Right renal cortex interstitium (tissue), 3 donors: ENCODE measurements at regions not wholly inside any gene's neighbourhood (a gene's known extent, or its start where the extent isn't known, plus 50 kb on each side); places are given as distances from the start of the nearest gene placed in this dataset.
"Not testable (repeated sequence)": the region's sequence is repeated elsewhere in the genome, so short reads cannot be mapped to it uniquely, and the experiment has no call there.

Source experiments
- DNase-seq, 3 donors: peaks; one replicate each; pipeline ENCODE4 v3.0.0-alpha.2; 2013; ENCODE audit warnings: low read depth in 3 of 3, low spot score in 2 of 3

DNA sequence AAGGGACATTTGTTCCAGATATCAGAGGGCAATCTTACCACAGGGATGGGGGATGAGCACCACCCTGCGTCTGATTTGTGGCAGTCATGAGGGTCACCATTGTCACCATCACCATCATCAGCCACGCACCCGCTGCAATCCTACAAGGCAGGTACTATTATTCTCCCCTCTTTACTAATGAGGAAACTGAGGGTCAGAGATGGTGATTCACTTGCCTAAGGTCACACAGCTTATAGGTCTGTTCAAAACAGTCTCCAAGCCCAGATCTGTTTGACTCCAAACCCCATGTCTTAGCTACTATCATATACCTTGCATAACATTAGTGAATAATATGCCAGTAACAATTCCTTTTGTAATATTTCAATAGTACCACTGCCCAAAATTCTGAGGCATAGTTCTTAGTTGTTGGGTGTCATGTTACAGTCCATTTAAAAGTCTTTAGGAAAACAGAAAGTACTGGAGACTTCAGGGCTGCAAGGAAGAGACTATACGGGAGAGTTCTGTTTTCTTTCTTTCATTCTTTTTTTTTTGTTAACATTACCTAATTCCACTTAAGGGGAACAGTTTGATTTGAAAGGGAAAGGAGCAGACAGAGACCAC is 166.4 kb downstream of the C16orf95 start:
- DNase-seq = no peak

DNA sequence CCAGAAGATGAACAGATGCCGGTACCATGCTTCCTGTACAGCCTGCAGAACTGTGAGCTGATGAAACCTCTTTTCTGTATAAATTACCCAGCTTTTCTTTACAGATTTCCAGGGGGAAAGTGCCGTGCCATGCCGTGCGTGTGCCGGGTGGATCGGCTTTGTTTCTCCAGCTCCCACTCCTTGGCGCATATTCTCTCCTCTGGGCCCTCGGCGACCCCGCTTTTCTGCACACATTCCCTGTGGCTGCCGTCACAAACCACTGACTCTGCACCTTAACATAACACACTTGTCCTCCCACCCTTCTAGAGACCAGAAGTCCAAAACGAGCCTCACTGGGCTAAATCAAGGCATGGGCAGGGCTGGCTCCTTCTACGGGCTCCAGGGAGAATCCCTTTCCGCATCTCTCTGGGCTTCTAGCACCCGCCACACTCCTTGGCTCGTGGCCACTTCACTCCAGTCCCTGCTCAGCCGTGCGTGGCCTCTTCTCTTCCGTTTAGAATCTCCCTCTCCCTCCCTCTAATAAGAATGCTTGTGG is 164.9 kb downstream of the C16orf95 start:
- no peak for DNase-seq

DNA sequence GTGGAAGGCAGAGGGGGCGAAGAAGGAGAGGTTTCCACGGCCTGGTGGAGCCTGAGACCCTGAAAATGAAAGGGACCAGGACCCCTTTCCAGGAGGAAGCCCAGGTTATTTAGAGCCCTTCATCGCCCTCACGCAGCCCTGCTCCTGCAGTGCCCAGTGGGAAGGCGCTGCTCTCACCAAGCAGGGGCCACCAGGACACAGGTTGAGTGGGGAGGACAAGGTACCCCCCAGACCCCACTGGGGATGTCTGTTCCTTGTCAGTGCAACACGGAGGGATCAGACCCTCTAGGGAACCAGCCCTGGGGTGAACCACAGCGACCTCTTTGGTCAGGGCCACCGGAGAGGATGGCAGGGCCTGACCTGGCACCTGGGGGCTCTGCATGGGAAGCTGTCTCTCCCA is 163.9 kb downstream of the C16orf95 start:
- DNase-seq = no peak

DNA sequence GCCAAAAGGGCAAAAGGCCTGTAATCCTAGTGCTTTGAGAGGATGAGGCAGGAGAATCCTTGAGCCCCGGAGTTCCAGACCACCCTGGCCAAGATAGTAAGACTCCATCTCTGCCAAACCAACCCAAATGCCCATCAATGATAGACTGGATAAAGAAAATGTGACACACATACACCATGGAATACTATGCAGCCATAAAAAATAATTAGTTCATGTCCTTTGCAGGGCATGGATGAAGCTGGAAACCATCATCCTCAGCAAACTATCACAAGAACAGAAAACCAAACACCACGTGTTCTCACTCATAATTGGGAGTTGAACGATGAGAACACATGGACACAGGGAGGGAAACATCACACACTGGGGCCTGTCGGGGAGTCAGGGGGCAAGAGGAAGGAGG is 161.9 kb downstream of the C16orf95 start:
- DNase-seq = not testable (repeated sequence)

DNA sequence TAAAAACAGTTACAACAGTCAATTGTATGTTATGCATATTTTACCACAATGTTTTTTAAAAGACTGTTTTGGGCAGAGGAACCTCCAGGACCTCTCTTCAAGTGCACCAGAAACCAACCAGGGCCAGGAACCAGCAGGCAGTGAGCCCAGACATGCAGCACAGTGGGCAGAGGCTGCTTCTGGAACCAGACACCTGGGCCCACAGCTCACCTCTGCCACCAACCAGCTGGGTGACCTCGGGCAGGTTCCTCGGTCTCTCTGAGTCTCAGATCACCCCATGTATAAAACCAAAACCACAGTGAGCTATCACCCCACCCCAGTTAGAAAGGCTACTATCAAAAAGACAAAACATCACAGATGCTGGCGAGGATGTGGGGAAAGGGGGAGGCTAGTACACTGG is 161.0 kb downstream of the C16orf95 start:
- DNase-seq = no peak

DNA sequence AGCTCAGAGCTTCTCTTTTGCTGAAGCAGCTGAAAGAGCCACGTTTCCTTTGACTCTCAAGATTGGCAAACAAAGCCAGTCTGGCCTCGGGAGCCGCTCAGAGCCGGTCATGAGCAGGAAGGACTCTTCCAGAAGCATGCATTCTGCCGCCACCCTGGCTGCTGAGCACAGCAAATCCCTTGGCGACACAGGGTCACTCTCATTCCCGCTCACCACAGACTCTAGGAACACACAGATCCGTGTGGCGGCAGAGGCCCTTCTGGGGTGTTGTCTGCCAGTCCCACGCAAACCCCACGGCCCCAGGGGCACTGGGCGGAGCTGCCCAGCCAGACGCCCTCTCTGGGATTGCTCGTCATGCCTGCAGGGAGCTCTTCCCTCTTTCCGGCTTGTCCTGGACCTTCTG is 157.0 kb downstream of the C16orf95 start:
- no peak for DNase-seq

DNA sequence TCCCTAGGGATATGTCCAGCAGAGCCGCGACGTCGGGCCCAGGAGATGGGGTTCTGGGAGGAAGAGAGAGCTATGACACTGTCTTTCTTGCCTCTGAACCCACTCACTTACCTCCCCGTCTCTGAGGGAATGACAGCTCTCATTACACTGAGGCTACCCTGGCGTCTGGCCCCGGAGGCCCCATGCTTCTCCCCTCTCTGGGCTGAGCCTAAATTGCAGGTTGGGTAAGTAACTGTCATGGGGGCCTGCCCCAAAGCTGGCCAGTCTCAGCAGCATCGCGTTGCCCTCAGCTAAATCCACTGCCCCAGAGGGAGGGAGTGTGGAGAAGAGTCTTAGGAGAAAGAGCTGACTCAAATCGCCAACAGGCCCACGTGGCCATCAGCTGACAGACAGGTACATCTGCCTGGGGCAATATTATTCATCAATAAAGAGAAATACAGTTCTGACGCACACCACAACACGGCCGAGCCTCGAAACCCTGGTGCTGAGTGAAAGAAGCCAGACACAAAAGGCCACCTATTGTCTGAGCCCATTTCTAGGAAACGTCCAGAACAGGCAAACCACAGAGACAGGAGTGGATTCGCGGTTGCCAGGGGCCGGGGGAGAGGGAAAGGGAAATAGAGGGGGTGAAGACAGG is 156.4 kb downstream of the C16orf95 start:
- DNase-seq = no peak

DNA sequence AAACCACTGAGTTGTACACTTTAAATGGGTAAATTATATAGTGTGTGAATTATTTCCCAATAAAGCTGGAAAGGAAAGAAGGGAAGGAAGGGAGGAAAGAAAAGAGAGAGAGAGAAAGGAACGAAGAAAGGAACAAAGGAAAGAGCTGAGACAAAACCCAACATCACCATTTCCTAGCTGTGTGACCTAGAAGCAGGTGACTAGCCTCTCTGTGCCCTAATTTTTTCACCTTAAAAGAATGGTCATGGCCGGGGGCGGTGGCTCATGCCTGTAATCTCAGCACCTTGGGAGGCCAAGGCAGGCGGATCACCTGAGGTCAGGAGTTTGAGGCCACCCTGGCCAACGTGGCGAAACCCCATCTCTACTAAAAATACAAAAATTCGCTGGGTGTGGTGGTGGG is 155.8 kb downstream of the C16orf95 start:
- not testable (repeated sequence) for DNase-seq

DNA sequence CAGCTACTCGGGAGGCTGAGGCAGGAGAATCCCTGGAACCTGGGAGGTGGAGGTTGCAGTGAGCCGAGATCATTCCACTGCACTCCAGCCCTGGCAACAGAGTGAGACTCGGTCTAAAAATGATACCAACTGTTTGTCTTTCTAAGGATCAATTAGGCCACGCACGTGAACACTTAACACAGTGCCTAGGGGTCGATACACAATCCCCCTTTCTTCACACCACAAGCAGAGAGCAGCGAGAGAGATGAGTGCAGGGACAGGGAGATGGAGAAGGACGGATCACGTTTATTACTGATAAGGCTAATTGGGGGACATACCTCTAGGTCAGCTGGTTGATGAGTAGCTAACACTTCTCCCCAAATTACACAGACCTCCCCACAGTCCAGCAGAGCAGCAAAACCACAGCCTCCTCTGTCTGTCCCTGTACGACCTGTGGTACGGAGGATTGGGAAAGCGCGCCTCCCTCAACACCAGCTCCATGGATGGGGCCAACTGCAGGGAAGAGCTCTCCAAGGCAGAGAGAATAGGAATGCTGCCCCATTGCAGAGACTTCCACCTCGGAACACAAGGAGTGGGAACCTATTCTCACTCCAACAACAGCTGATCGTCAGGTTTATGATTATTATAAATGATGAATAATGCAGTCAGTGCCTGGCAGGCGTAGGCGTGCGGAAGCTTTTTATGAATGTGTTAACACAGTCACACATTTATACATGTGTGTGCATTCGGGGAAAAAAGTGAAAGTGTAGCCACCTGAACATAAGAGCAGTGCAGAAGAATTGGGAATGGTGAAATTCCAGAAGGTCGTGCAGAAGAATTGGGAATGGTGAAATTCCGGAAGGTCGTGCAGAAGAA is 155.1 kb downstream of the C16orf95 start:
- DNase-seq = no peak

DNA sequence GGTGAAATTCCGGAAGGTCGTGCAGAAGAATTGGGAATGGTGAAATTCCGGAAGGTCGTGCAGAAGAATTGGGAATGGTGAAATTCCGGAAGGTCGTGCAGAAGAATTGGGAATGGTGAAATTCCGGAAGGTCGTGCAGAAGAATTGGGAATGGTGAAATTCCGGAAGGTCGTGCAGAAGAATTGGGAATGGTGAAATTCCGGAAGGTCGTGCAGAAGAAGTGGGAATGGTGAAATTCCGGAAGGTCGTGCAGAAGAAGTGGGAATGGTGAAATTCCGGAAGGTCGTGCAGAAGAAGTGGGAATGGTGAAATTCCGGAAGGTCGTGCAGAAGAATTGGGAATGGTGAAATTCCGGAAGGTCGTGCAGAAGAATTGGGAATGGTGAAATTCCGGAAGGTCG is 154.4 kb downstream of the C16orf95 start:
- DNase-seq = not testable (repeated sequence)

DNA sequence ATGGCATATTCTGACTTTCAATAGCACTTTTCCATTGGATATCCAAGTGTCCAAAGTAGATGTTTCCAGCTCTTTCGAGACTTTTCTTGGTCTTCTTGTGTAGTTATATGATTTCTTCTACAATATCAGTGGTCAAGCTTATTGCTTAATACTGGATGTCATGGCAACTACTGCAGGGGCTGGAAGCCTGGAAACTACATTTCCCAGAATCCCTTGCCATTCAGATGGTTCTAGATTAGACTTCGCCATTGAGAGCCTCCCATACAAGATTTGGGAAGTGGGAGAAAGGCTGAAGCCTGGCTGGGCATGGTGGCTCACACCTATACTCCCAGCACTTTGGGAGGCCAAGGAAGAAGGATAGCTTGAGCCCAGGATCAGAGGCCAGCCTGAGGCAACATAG is 153.6 kb downstream of the C16orf95 start:
- DNase-seq = no peak

DNA sequence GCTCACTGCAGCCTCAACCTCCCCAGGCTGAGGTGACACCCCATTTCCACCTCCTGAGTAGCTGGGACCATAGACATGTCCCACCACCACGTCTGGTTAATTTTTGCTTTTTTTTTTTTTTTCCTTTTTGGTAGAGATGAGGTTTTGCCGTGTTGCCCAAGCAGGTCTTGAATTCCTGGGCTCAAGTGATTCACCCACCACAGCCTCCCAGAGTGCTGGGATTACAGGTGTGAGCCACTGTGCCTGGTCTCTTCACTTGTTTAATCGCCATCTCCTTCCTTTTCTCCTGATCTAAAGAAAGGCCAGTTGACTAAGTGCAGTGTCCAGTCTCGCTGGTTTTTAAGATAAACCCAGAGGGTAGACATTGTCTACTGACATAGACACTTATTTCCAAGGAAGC is 152.0 kb downstream of the C16orf95 start:
- DNase-seq = no peak

DNA sequence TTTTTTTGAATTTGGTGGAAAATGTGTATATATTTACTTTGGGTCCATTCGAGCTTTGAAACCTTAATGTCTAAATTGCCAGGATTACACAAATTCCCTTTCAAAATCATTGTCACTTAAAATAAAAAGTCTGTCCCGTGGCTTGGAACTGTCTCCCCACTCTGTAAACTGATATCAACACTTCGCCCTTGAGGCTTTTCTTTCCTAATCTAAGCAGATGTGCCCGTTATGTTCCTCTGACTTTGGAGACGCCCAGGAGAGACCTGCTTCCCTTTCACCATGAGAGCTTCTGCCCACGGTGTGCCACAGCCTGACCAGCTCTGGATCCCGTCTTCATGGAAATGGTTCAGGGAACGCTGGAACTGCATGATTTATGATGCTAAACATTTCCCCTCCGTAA is 151.3 kb downstream of the C16orf95 start:
- no peak for DNase-seq

DNA sequence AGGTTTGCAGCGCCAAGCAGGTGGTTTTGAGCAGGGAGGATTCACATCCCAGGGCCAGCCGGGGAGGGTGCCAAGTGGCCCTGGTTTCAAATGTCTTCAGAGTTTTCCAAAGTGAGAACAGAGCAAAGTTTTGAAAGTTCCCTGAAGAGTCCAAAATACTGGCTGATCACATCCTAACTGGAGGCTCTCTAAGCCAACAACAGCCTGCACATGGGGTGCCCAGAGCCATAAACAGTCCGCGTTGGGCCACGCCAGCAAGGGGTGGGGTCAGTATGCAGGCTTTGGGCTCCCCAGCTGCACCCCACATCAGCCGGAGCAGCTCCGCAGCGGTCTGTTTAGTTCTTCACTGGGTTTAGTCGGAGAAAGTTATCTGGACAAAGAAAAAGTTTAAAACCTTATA is 150.9 kb downstream of the C16orf95 start:
- DNase-seq = no peak

DNA sequence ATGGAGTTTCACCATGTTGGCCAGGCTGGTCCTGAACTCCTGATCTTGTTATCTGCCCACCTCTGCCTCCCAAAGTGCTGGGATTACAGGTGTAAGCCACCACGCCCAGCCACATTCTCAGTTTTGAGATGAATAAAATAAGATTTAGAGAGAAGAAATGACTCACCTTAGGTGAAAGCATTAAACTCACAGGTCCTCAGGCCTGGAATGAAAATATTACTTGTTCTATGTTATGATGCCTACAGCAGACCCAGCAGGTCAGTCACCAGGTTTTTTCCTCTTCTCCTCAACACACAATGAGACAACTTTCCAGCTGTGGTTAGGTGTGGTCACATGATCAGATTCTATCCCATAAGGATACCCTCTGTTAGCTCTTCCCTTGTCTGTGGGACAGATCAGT is 150.3 kb downstream of the C16orf95 start:
- no peak for DNase-seq

DNA sequence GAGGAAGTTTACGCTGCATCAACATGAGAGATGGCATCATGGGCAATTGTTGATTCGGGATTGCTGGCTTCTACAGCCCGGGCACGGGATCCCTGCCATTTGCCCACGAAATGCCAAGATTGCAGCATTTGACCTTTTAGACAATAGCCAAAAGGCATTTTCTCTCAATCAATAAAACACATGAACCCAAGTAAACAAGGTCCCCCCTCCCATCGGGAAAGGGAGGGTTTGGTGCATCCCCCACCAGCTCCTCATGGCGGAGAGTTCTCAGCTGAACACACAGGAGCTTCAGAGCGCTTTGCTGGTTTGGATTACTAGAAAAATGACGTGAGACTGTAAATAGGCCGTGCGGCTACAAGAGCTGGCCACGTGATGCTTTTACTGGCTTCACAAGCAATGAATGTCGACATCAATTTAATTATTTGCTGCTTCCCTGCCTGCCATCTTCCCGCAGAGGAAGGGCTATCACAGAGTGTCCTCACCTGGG is 147.6 kb downstream of the C16orf95 start:
- no peak for DNase-seq

DNA sequence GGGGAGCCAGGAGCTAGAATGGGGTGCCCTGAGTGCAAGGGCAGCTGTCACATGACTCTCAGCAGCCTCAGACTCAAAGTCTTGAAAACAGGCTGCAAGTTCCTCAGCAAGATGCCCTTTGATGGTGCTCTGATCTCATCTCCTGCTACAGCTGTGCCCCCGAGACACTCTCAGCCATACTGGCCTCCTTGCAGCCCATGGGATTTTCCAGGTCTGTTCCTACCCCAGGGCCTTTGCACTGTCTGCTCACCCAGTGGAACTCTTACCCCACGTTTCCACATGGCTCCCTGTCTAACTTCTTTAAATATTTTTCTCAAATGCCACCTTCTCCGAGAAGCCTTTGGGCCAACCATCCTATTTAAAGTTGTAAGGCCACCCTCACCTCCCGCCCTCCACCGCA is 146.9 kb downstream of the C16orf95 start:
- no peak for DNase-seq

DNA sequence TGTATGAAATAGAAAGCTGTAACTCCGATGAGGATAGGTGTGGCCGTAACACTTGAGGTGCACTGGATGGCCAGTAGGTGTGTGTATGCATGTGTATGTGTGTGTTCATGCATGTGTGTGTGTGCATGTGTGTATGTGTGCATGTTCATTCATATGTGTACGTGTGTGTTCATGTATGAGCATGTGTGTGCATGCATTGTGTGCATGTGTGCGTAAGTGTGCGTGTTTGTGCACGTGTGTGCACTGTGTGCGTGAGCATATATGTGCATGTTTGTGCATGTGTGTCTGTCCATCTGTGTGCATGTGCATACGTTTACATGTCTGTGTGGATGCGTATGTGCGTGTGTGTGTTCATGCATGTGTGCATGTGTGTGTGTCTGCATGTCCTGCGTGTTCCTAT is 145.5 kb downstream of the C16orf95 start:
- DNase-seq = no peak

DNA sequence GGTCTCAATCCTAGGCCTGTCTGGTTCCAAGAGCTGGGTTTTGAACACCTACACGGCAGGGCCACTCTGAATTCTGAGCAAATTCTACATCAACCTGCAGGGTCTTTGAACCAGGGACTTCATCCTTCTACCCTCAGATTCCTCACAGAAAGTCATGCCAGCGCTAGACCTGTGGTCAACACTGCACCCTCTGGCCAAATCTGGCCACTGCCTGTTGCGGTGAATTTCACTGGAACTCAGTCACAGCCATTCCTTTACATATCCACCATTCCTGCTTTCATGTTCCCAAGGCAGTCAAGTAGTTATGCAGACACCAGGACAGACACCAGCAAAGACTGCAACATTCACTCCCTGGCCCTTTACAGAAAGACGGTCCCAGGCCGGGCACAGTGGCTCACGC is 144.6 kb downstream of the C16orf95 start:
- DNase-seq = no peak

DNA sequence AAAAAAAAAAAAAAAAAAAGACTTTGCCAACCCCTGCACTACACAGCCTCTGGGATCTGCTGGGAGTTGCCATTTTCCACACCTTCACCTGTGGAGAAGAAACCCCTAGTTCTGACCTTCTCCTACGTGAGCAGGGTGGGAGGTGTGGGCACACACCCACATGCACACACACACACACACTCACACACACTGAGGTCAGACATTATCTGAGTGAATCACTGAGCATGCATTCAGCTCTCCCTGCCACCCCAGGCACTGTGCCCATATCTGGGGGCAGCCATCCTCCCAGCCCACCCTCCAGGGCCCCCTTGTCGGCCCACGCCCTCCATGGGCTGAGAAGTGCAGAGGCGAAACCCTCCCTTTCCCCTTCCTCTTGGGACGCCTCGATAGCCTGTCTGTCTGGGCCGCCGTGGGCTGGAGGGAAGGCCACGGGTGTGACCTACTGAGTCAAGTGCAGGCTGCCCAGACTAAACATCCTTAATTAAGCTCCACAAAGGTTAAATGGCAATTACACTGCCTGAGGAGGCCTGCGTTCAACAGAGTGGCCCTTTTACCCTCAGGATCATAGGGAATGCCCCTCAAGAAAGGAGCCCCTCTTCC is 143.8 kb downstream of the C16orf95 start:
- no peak for DNase-seq

DNA sequence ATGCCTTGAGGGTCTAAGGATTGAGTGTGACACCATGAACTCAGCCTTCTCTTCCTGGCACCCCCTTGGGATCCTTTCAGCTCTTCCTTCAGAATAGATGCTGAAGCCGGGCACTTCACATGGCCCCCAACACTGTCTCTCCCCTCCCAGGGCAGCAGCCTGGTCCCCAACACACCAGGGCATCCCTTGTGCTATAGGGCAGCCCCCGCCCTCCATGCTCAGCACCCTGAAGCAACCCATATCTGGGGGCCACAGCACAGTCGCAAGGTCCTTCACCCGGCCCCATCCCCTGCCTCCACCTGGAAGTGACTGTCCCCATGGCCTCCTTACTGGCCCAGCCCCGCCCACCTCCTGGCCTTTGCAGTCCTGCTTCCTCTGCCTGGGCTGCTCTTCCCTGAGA is 143.1 kb downstream of the C16orf95 start:
- DNase-seq = no peak
